ENCODE measurements at regions not wholly inside any gene's neighbourhood (a gene's known extent, or its start where the extent isn't known, plus 50 kb on each side); places are given as distances from the start of the nearest gene placed in this dataset.

GRCh38 chr18:11204020-11204419, 54.7 kb upstream of the PIEZO2 start:
- Histone ChIP-seq H3K27ac (ENCODE audit: low read depth, low read length) (no peak overlapping the region), H3K4me1 (ENCODE audit: control insufficient read depth in 5 of 5, insufficient read depth in 5 of 5, low read length in 5 of 5) (no peaks in the 10 kb centered on the region), H3K4me3 (ENCODE audit: low read depth in 1 of 5, low read length in 5 of 5) (no peak overlapping the region), H3K9me3 (ENCODE audit: control insufficient read depth in 5 of 5, low read length in 5 of 5) (no peaks in the 10 kb centered on the region), H3K36me3 (ENCODE audit: control insufficient read depth in 5 of 5, insufficient read depth in 5 of 5, low read length in 5 of 5) (no peaks in the 10 kb centered on the region), H3K27me3 (ENCODE audit: control insufficient read depth in 5 of 5, insufficient read depth in 4 of 5, low read length in 5 of 5) (peaks cover 0 to 4% (median 2%) of the 10 kb centered on the region in 5 donors), H3K9ac (ENCODE audit: low read length in 5 of 5) (no peak overlapping the region)

GRCh38 chr18:11199477-11199876, 50.1 kb upstream of the PIEZO2 start:
- Histone ChIP-seq H3K9me3 (ENCODE audit: control insufficient read depth in 5 of 5, low read length in 5 of 5) (no peaks in the 10 kb centered on the region), H3K27ac (ENCODE audit: low read depth, low read length) (no peak overlapping the region), H3K36me3 (ENCODE audit: control insufficient read depth in 5 of 5, insufficient read depth in 5 of 5, low read length in 5 of 5) (no peaks in the 10 kb centered on the region), H3K9ac (ENCODE audit: low read length in 5 of 5) (no peak overlapping the region), H3K27me3 (ENCODE audit: control insufficient read depth in 5 of 5, insufficient read depth in 4 of 5, low read length in 5 of 5) (peaks cover 0 to 4% (median 2%) of the 10 kb centered on the region in 5 donors), H3K4me1 (ENCODE audit: control insufficient read depth in 5 of 5, insufficient read depth in 5 of 5, low read length in 5 of 5) (no peaks in the 10 kb centered on the region), H3K4me3 (ENCODE audit: low read depth in 1 of 5, low read length in 5 of 5) (no peak overlapping the region)

Measured in subcutaneous abdominal adipose tissue (tissue), 5 donors.